HG02884 (cell line): ENCODE measurements at regions not wholly inside any gene's neighbourhood (a gene's known extent, or its start where the extent isn't known, plus 50 kb on each side); places are given as distances from the start of the nearest gene placed in this dataset.
"Not testable (repeated sequence)": the region's sequence is repeated elsewhere in the genome, so short reads cannot be mapped to it uniquely, and the experiment has no call there.

Source experiments
- ATAC-seq: cut with Tn5 transposase; IDR thresholded peaks from one replicate; pipeline ENCODE4 v1.9.1; 2021; ENCODE audit warnings: mild to moderate bottlenecking, moderate library complexity; ENCODE audit not compliant: unreplicated experiment

GRCh38 chr5:20890936-20891335 is 902.9 kb upstream of the CDH18 start:
- not testable (repeated sequence) for ATAC-seq

- not testable (repeated sequence) for ATAC-seq
Measured at GRCh38 chr5:20875726-20876125, 887.7 kb upstream of the CDH18 start.

DNA sequence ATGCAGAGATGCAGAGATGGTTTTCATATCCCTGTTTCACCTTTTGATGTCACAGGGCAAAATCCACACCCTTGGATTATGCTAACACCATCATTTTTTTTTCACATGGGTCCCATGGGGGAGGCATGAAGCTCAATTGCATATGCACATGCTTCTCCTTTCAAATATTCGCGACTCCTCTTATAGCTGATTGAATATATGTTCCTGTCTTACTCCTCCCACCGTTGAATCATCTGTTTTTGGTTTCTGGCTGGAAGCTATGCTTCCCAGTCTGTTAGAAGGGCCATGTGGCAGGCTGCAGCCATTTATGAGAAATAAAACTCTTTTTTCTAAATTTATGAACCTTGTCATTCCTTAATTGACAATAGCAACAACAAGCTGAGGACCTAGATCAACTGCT is 877.9 kb upstream of the CDH18 start:
- not testable (repeated sequence) for ATAC-seq

DNA sequence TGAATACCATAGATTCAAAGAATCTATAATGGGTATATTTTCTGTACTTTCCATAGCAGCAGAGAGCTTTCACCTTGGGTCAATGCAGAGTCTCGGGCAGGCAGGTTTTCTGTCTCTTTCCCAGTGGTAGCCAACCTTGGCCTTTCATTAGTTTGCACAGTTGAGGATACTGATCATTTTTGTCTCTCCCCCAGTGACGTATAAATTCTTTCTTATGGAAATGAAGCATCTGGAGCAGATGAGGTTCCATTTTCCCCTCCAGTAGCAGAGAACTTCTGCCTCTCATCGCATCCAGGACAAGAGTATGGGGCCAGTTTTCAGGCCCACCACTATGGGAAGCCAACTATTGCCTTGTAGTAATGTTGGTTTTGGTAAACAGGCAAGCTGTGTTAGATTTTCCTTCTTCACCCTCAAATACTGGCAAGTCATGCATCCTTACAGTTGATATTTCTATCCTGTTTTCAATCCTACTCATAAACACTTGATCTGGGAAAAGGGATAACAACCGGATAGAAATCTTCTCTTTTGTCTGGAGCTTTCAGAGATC is 845.2 kb upstream of the CDH18 start:
- no peak for ATAC-seq

DNA sequence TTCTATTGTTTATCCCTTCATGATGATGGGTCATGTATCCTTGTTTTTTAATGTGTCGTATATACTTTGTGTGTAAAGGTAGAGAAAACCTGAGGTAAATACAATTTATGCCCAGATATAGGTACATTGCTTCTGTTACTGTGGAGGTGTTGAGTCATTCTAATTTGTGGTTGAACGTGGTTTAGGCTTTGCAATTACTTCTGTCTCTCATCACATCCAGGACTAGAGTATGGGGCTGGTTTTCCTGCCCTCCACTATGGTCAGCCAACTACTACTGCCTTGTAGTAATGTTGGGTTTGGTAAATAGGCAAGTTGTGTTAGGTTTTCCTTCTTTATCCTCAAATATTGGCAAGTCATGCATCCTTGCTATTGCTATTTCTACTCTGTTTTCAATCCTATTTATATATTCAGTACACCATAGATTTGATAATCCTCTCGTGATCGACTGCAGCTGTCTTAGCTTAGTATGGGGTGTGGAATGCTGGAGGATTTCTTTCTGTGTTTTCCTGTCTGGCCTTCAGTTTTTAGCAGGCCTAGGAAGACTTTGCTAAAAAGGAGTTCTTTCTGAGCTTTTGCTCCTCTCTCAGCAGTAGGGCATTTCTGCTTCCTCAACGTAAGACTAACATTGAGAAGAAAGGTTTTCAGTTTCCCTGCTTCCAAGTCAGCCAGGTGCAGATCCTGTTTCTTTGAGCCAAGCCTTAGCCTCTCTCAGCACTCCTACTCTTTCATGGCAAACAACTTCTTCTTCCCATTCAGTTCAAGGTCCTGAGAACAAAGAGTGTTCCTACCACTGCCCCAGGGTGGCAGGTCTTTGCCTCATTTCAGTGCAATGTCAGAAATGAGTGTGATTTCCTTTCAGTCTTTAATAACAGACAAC is 844.4 kb upstream of the CDH18 start:
- ATAC-seq: peak; percentile 42

DNA sequence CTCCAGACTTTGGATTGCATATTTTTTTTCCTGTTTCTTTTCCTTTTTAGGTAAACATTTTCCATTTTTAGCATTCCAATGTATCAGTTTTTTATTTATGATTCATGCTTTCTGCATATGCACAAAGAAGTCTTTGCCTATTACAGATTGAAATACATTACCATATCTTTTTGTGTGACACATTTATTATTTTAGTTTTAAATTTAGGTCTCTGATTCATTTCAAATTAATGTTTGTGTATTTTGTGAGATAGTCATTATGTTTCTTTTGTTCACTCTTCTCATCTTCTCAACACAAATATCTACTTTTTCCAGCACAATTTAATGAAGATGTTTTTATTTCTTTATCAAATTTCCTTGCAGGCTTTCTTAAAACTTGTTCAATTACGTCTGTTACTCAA is 838.0 kb upstream of the CDH18 start:
- ATAC-seq: not testable (repeated sequence)

- ATAC-seq: not testable (repeated sequence)
Measured at GRCh38 chr5:20797216-20797615, 809.2 kb upstream of the CDH18 start.

DNA sequence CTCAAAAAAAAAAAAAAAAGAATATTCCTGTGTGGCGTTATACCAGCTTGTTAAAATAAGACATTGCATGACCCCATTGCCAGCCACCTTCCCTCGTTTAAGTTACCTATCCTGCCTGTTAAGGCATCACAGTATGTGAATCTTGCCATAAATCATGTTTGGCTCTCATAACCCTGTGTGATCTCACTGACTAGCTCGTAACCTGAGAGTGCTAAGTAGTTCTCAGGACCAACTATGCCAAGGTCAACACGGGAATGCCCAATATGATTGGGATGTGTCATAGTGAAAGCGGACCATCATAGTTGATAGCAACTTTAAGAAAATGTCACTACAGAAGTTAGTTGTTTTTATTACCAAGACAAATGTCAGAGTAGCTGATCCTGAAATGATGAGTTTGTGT is 796.8 kb upstream of the CDH18 start:
- not testable (repeated sequence) for ATAC-seq

DNA sequence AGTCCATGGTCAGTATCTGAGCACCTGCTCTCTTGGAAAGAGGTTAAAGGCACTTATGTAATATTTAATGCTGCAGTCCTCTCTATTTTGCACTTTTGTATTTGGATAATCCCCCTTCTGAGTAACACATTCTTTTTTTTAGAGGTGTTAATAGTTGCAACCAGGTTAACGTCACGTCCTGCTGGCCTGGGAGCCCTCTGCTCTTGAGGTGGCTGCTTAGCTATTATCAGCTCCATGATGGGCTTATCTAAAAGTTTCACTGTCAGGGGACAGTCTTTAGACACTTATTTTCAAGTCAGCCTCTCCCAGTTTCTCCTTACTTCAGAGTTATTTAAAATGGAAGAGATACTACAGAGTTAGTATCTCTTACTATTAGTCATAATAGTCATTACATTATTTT is 795.5 kb upstream of the CDH18 start:
- not testable (repeated sequence) for ATAC-seq

- not testable (repeated sequence) for ATAC-seq
Measured at GRCh38 chr5:20771338-20771737, 783.3 kb upstream of the CDH18 start.

- not testable (repeated sequence) for ATAC-seq
Measured at GRCh38 chr5:20765074-20765473, 777.1 kb upstream of the CDH18 start.

DNA sequence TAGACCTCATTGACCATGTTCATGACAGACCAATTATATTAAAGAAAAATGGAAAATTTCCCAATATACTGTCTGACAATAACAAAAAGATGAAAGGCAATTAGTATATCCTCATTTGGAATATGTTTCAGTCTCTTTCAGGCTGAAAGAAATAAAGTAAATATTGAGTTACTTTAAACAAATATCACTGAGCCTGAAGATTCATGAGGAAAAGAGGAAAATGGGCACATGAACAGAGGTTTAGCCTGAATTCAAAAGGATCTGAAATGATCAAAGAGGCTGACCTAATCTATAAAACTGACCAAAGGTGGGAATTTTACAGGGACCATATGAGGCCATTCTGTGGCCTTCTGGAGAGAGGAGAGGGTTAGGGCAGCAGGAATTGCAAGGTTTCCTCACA is 771.5 kb upstream of the CDH18 start:
- not testable (repeated sequence) for ATAC-seq

DNA sequence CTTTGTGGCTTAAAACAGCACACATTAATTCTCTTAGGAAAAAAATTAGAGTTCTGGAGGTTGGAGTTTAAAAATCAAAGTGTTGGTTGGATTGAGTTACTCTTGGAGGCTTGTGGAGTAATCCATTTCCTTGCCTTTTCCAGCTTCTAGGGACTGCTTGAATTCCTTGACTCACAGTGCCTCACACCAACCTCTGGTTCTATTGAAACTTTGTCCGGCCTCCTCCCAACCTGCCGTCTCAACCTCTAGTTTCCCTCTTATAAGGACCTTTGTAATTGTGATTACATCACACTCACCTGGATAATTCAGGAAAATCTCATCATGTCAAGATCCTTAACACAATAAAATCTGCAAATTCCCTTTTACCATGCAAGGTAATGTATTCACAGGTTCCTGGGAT is 764.2 kb upstream of the CDH18 start:
- ATAC-seq: not testable (repeated sequence)

DNA sequence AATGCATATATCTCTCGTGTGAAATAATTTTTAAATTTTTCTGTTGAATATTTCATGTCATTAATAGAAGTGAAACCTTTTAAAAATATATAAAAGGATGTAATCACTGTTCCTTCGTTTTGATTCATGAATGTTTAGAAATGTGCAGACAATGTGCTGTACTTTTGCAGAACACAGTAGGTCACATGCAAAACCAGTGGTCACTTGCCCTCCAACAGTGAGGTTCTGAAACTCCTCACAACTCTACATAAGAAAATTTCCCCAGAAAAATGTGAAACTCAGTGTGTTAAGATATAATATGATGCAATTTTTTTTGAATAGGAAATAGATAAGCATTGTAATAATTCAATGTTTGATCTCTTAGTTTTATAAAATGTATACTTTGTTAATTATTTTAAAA is 747.7 kb upstream of the CDH18 start:
- peak; percentile 83 for ATAC-seq

- not testable (repeated sequence) for ATAC-seq
Measured at GRCh38 chr5:20732223-20732622, 744.2 kb upstream of the CDH18 start.

- ATAC-seq: not testable (repeated sequence)
Measured at GRCh38 chr5:20721286-20721685, 733.3 kb upstream of the CDH18 start.

DNA sequence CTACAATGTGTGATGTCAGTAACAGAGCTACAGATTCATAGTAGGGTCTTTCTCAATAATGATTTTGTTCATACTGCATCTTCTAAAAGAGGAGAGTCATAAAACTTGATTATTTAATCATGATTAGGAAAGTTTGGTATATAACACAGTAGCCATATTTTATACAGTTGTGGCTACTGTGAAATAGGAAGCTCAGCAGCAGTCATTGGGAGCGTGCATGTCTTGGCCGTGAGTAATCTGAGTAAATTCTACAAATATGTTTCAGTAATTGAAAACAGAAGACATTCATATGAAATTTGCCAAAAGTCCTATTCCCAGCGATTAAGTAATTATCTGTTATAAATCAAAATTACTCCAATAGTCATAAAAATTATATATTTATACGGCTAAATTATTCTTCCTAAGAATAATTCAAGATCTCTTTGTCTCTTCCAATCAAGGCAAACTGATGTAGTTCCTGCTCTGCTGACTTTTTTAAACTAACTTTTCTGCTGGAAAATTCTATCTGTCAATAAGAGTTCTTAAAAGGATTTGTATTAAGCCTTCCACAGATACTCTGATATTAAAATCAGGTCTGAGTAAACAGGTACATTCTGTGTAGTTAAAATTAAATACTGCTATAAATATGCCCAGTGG is 723.6 kb upstream of the CDH18 start:
- ATAC-seq: not testable (repeated sequence)

DNA sequence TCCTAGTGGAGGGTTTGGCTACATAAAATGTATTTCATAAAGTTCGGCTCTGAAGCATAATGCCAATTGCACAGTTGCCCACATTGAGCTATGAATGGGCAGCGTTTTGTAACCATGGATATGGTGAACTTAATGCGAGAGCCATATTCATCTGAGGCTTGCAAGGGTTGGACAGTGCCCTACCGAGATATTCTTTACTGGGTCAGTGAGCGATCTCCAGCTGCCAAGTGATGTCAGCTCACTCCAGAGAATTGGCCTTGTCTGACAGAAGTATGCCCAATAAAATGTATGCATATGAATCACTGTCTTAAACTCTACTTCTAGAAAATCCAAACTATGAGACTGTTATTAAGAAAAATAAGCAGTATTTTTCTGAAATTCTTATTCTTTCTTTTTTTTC is 719.6 kb upstream of the CDH18 start:
- ATAC-seq: not testable (repeated sequence)

GRCh38 chr5:20694121-20694520 is 706.1 kb upstream of the CDH18 start:
- no peak for ATAC-seq

DNA sequence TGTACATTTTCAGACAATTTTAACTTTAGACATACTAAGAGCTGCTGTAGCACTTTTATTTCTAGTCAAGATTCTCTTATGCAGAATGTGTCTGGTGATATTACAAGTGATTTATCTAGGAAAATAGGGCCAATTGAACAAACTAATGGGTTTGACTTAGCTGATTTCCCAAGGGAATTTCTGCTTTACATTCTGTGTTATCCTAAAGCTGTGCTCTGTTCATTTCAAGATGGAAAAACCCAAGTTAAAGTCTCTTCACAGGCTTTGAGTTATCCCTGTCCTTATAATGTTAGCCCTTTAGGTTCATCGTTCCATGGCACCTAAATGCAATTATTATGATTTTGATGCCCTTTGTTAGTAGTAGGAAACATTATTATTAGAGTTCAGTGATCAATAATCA is 704.9 kb upstream of the CDH18 start:
- no peak for ATAC-seq

DNA sequence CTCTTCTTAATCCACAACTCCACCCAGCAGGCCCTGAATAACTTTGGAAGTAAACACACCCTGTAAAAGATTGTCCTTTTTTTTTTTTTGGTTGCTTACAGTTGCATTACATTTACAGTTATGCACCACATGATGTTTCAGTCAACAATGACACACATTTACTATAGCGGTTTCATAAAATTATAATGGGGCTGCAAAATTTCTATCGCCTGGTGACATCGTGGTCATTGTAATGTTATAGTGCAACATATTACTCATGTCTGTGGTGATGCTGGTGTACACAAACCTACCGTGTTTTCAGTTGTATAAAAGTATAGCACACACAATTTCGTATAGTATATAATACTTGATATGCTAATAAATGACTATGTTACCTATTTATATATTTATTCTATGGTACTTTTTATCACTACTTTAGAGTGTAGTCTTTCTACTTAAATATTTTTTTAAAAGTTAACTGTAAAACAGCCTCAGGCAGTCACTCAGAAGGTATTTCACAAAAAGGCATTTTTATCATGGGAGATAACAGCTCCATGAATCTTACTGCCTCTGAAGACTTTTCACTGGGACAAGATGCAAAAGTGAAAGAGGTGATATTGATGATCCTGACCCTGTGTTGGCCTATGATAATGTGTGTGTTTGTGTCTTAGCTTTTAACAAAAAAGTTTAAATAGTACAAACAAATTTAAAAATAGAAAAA is 695.4 kb upstream of the CDH18 start:
- ATAC-seq: no peak
